ENCODE measurements at regions not wholly inside any gene's neighbourhood (a gene's known extent, or its start where the extent isn't known, plus 50 kb on each side); places are given as distances from the start of the nearest gene placed in this dataset.
A peak's percentile ranks its signal among the peaks of the same experiment; 100 is the strongest.
"Not testable (repeated sequence)": the region's sequence is repeated elsewhere in the genome, so short reads cannot be mapped to it uniquely, and the experiment has no call there.

- DNase-seq (ENCODE audit: low spot score) = no peak
Measured at GRCh38 chr14:38973083-38973700, 129.8 kb downstream of the SEC23A start.

GRCh38 chr14:38972511-38972910, 130.5 kb downstream of the SEC23A start:
- DNase-seq (ENCODE audit: low spot score) = no peak

DNA sequence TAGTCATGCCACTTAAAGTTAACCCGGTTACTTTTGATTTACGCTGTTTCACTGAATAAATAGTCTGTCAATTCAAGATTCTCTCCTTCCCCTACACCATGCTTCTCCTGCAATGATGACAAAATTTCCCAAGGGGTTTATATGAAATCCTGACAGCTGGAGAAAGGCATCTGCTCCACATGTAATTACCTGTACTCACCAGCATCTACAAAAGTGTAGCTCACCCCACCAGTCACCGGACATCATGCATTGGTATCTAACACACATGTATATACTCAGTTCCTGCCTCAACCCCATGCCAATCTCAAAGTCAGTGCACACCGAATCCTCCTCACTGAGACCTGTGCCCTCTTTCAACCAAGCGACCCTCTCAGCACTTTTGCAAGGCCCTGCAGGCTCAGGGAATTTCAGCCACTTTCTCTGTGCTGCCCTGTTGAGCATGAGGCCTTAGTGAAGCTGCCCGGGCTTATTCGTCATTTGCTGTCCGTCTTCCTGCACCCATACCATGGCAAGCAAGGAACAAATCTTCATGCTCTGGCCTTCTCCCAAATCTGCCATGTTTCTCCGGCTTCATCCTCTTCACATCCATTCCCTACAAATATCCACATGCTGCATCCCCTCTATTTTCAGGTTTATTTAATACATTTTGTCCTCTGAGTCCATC, 131.6 kb downstream of the SEC23A start:
- DNase-seq (ENCODE audit: low spot score) = no peak

DNA sequence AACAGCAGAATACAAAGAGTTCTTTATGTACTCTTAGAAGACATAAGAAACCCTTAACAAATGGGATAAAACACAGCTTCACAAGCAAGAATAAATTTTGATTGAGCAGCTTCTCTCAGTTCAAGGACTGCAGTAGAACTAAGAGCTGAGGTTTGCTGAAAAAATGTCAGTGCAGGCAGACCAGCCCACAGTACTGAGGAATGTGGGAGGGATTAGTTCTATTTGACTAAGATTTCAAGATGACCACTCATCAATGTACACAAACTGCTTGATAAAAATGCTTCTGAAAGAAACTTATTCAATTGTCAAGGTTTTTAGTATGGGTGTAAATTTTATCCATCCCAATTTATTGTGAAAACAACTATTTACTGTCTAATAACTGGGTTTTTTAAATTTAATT, 138.4 kb downstream of the SEC23A start:
- no peak for DNase-seq (ENCODE audit: low spot score)

DNA sequence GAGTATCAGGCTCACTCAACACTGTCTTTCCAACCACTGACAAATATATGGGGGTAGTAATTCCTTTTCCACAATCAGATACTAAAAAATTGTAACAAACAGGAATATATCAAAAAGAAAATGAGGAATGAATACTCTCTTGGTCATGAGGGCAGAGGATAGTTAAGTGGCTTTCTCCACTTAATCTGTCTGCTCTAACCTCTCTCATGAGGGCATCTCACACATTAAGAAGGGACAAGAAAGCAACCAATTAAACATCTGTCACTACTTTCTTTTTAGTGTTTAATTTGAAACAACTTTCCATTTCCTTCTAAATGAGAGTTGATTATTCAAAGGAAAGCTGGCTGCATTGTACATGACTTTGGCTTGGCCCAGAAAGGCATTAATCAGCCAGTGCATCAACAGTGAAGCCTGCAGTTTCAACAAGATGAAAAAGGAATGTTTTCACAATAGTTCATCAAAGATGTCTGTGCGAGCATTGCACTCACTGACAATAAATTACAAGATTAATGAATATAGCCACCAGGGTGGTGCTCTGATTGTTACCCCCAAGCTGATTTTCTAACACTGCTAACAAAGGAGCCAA, 142.0 kb downstream of the SEC23A start:
- DNase-seq (ENCODE audit: low spot score) = no peak

- no peak for DNase-seq (ENCODE audit: low spot score)
Measured at GRCh38 chr14:38959021-38959420, 144.0 kb downstream of the SEC23A start.

DNA sequence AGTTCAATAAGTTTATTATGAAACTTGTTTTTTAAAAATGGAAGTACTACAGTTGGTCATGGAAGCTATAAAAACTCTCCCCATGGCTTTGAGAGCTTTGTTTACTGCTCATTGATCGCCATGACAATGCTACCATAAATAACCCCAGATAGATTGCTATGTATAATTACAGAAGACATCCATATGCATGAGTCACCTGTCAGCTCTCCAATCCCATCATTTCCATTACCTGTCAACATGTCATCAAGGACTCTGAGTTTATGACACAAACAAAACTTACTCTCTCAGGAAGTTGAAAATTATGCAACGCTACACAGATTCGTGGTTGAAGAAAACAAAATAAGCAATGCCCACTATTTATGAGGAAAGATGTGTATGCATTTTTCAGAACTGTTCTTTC, 144.4 kb downstream of the SEC23A start:
- DNase-seq (ENCODE audit: low spot score) = no peak

- DNase-seq (ENCODE audit: low spot score) = no peak
Measured at GRCh38 chr14:38951451-38951850, 151.6 kb downstream of the SEC23A start.

- DNase-seq (ENCODE audit: low spot score) = no peak
Measured at GRCh38 chr14:38950676-38951075, 152.4 kb downstream of the SEC23A start.

DNA sequence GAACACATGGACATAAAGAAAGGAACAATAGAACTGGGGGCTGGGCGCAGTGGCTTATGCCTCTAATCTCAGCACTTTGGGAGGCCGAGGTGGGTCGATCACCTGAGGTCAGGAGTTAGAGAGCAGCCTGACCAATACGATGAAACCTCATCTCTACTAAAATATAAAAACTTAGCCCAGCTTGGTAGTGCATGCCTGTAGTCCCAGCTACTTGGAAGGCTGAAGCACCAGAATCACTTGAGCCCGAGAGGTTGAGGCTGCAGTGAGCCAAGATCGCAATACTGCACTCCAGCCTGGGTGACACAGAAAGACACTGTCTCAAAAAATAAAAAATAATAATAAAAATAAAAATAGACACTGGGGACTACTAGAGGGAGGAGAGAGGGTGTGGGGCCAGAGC, 154.5 kb downstream of the SEC23A start:
- peak; percentile 50 for DNase-seq (ENCODE audit: low spot score)

GRCh38 chr14:38948171-38948570, 154.9 kb downstream of the SEC23A start:
- DNase-seq (ENCODE audit: low spot score) = peak; percentile 94

- no peak for DNase-seq (ENCODE audit: low spot score)
Measured at GRCh38 chr14:38947343-38947742, 155.7 kb downstream of the SEC23A start.

DNA sequence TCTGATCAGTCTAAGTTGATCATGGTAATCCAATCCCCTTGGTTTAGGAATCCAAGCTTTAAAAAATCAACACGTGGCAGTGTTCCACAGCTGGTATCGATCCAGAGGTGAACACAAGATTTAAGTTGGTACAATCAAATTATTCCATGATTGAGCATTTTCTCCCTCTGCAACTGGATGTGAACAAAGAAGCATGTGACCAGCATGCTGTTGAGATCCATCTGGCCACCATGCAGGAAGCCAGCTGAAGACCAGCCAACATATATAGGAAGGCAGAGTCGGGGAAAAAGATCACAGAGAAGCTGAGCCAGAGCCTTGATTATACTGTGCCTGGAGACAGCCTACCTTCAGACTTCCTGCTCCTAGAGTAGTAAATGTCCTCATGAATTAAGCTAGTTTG, 158.3 kb downstream of the SEC23A start:
- peak; percentile 72 for DNase-seq (ENCODE audit: low spot score)

DNA sequence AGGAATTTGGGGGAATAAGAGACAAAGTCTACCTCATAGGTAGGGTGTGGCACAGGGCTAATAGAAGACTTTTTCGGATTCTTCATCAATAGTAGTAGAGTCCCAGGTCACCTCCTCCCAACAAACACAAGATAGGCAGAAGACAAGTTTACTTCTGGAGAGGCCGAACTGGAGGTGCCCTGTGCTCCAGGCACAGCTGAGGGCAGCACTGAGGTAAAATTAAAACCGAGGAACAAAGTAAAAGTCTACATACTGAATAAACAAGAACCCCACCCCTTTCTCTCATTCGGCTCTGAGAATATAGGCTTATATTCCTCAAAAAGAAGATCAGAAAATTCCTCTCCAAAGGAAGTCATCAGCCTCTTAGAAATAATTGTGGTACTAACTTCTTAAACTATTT, 161.5 kb downstream of the SEC23A start:
- DNase-seq (ENCODE audit: low spot score) = no peak

- not testable (repeated sequence) for DNase-seq (ENCODE audit: low spot score)
Measured at GRCh38 chr14:38932653-38933000, 170.4 kb downstream of the SEC23A start.

DNA sequence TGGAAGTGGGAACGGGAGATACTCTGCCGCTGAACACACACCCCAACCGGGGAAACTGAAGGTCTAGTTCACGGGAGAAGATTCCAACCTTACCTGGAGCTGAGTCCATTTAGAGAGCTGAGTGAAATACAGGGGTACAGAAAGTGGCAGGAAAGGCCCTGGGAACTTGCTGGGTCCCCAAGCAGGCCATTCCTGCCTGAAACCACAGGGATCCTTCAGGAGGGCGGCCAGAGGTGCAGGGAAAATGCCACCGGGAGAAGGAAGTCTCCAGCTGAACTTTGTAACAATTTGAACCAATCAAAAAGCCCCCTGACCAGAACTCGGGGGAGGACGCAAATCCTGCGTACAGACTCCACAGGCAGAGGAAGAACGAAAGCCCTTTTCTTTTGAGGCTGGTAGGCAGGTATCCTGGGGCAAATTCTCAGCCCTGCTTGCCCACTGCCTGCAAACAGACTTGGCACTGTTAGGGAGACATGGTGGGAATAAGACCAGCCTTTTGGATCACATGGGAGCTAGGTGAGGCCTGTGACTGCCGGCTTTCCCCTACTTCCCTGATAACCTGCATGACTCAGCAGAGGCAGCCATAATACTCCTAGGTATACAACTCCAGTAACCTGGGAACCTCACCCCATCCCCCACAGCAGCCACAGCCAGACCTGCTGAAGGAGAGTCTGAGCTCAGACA, 170.9 kb downstream of the SEC23A start:
- DNase-seq (ENCODE audit: low spot score) = no peak

DNA sequence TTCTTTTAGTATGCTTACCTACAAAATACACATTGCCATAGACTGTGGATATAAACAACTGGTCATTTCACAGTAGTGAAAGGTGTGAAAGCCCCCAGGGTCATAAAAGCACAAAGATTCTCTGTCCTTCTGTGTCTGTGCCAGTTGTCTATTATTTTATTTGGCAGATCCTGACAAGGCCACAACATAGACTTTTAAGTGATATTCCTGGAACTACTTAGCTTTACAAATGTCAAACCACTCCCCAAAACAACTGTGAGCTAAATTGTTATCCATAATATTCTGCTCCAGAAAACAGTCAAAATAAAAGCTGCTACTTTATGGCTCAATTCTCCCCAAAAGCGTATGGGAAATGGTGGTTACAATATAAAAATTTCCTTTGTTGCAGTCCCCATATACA, 172.1 kb downstream of the SEC23A start:
- DNase-seq (ENCODE audit: low spot score) = no peak

DNA sequence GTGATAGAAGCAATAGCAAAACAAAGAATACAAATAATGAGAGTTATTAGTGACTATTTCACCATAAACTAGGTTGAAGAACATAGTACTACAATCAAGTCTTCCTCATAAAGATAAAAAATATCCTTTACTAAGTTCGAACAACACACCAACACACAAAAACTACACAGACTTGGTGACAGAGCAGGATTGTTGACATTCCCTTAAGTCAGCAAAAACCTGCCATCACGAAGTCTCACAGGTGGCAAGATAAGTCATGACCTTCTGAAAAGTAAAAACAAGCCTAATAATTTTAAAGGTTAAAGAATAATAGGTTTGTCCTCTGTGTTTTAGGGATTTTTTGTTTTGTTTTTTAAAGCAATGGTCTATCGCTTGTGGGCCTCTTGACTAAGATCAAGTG, 173.0 kb downstream of the SEC23A start:
- DNase-seq (ENCODE audit: low spot score) = no peak

DNA sequence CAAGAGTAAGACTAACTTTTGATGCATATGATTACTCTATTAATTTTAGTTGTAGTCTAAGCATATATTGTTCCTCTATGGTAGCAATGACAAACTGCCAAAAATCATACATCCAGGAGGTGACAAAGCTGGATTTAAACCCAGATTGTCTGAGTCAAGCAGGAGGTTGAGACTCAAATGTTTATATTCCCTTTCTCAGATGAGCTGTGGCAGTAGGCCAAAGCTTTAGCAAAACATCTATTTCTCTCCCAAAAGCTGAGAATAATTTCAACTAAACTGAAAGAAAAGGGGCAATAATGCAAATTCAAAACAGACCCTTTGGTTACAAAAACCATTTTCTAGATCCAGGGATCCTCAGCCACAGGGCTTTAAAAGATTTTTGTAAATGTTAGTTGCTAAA, 173.6 kb downstream of the SEC23A start:
- no peak for DNase-seq (ENCODE audit: low spot score)

GRCh38 chr14:38921893-38922292, 181.1 kb downstream of the SEC23A start:
- not testable (repeated sequence) for DNase-seq (ENCODE audit: low spot score)

GRCh38 chr14:38915125-38915524, 187.9 kb downstream of the SEC23A start:
- DNase-seq (ENCODE audit: low spot score) = no peak

DNA sequence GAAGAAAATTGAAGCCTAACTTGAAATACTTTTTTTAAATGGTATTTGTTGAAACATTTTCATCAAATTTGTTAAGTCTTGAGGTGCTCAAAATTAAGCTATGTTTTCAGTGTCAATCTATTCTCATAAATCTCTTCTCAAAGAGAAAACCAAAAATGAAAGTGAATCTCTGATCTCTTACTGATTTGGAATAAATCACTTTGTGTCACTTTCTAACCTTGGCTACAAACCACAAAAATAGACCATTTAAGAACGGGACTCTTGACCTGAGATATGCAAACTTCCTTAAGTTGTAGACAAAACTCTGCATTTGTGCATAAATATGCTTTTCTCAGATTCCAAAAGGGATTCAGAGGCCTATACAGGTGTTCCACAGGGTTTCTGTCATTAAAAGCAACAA, 192.9 kb downstream of the SEC23A start:
- DNase-seq (ENCODE audit: low spot score) = no peak

DNA sequence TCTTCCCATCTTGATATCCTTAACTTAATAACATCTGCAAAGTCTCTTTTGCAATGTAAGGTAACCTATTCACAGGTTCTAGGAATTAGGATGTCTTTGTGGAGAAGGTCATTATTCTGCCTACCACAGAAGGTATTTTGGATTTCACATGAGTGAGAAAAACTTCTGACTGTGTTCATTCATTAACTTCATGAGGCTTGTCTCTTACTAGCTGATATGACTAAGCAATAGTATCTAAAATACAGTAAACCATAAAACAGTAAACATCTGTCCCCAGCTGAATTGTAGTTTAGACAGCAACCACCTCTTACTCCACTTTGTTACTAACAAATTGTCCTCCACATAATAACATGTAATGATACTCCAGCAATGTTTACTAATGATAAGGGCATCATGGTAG, 198.1 kb downstream of the SEC23A start:
- DNase-seq (ENCODE audit: low spot score) = no peak
